ENCODE measurements at regions not wholly inside any gene's neighbourhood (a gene's known extent, or its start where the extent isn't known, plus 50 kb on each side); places are given as distances from the start of the nearest gene placed in this dataset.
A peak's percentile ranks its signal among the peaks of the same experiment; 100 is the strongest.

- TF ChIP-seq ZNF626 (tag by site-specific recombination; IDR thresholded peaks at IDR 0.05) (no peak), ZFP37 (tag by site-specific recombination; IDR thresholded peaks at IDR 0.05) (no peak), KLF10 (tag by site-specific recombination; IDR thresholded peaks at IDR 0.05) (no peak), OVOL3 (tag by site-specific recombination; IDR thresholded peaks at IDR 0.05) (peak; percentile 87), ZNF114 (tag by site-specific recombination; IDR thresholded peaks at IDR 0.05) (no peak), ZNF473 (tag by site-specific recombination; IDR thresholded peaks at IDR 0.05) (no peak), ZNF354C (tag by site-specific recombination; IDR thresholded peaks at IDR 0.05; ENCODE audit: borderline replicate concordance, low read depth) (no peak), ZNF211 (tag by site-specific recombination; IDR thresholded peaks at IDR 0.05; ENCODE audit: low read depth) (no peak), MYNN (tag by site-specific recombination; IDR thresholded peaks at IDR 0.05; ENCODE audit: borderline replicate concordance) (0 out of 2 replicates have a peak, but pooled peaks have one; percentile 50), PRDM6 (tag by site-specific recombination; IDR thresholded peaks at IDR 0.05) (peak; percentile 89), ZNF169 (tag by site-specific recombination; IDR thresholded peaks at IDR 0.05) (no peak), ZNF791 (tag by site-specific recombination; IDR thresholded peaks at IDR 0.05) (no peak), ATF2 (tag by site-specific recombination; IDR thresholded peaks at IDR 0.05; ENCODE audit: low read depth) (no peak), ZNF670 (tag by site-specific recombination; IDR thresholded peaks at IDR 0.05; ENCODE audit: low read depth) (no peak), ZNF175 (tag by site-specific recombination; IDR thresholded peaks at IDR 0.05) (no peak), ZXDB (tag by site-specific recombination; IDR thresholded peaks at IDR 0.05) (peak; percentile 49), RBAK (tag by site-specific recombination; IDR thresholded peaks at IDR 0.05) (no peak), TCF7L2 (IDR thresholded peaks at IDR 0.05; ENCODE audit: borderline replicate concordance, low read depth, low read length) (peak; percentile 92), ZNF302 (tag by site-specific recombination; IDR thresholded peaks at IDR 0.05; ENCODE audit: low read depth) (no peak), ZNF777 (tag by site-specific recombination; IDR thresholded peaks at IDR 0.05; ENCODE audit: borderline replicate concordance) (no peak), ZNF362 (tag by site-specific recombination; IDR thresholded peaks at IDR 0.05) (peak; percentile 64; the same call in 1 of the 2 replicates), ZNF184 (tag by site-specific recombination; IDR thresholded peaks at IDR 0.05) (no peak), ZNF324 (tag by site-specific recombination; IDR thresholded peaks at IDR 0.05) (no peak), ZNF837 (tag by site-specific recombination; IDR thresholded peaks at IDR 0.05) (no peak), ZNF394 (tag by site-specific recombination; IDR thresholded peaks at IDR 0.05; ENCODE audit: borderline replicate concordance) (no peak), SCRT2 (tag by site-specific recombination; IDR thresholded peaks at IDR 0.05) (no peak)
- TF ChIP-seq, protein P1, sequence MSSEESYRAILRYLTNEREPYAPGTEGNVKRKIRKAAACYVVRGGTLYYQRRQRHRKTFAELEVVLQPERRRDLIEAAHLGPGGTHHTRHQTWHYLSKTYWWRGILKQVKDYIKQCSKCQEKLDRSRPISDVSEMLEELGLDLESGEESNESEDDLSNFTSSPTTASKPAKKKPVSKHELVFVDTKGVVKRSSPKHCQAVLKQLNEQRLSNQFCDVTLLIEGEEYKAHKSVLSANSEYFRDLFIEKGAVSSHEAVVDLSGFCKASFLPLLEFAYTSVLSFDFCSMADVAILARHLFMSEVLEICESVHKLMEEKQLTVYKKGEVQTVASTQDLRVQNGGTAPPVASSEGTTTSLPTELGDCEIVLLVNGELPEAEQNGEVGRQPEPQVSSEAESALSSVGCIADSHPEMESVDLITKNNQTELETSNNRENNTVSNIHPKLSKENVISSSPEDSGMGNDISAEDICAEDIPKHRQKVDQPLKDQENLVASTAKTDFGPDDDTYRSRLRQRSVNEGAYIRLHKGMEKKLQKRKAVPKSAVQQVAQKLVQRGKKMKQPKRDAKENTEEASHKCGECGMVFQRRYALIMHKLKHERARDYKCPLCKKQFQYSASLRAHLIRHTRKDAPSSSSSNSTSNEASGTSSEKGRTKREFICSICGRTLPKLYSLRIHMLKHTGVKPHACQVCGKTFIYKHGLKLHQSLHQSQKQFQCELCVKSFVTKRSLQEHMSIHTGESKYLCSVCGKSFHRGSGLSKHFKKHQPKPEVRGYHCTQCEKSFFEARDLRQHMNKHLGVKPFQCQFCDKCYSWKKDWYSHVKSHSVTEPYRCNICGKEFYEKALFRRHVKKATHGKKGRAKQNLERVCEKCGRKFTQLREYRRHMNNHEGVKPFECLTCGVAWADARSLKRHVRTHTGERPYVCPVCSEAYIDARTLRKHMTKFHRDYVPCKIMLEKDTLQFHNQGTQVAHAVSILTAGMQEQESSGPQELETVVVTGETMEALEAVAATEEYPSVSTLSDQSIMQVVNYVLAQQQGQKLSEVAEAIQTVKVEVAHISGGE (tag by site-specific recombination; conservative IDR thresholded peaks at IDR 0.05; ENCODE audit: low read depth), result no peak
- TF ChIP-seq, protein P2, sequence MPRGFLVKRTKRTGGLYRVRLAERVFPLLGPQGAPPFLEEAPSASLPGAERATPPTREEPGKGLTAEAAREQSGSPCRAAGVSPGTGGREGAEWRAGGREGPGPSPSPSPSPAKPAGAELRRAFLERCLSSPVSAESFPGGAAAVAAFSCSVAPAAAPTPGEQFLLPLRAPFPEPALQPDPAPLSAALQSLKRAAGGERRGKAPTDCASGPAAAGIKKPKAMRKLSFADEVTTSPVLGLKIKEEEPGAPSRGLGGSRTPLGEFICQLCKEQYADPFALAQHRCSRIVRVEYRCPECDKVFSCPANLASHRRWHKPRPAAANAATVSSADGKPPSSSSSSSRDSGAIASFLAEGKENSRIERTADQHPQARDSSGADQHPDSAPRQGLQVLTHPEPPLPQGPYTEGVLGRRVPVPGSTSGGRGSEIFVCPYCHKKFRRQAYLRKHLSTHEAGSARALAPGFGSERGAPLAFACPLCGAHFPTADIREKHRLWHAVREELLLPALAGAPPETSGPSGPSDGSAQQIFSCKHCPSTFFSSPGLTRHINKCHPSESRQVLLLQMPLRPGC (tag by site-specific recombination; IDR thresholded peaks at IDR 0.05), result no peak
- TF ChIP-seq, protein P3, sequence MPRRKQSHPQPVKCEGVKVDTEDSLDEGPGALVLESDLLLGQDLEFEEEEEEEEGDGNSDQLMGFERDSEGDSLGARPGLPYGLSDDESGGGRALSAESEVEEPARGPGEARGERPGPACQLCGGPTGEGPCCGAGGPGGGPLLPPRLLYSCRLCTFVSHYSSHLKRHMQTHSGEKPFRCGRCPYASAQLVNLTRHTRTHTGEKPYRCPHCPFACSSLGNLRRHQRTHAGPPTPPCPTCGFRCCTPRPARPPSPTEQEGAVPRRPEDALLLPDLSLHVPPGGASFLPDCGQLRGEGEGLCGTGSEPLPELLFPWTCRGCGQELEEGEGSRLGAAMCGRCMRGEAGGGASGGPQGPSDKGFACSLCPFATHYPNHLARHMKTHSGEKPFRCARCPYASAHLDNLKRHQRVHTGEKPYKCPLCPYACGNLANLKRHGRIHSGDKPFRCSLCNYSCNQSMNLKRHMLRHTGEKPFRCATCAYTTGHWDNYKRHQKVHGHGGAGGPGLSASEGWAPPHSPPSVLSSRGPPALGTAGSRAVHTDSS (tag by site-specific recombination; IDR thresholded peaks at IDR 0.05), result no peak
Observed at GRCh38 chr3:181561139-181562031, 150.3 kb upstream of the SOX2 start (continued).

All from HEK293 (cell line).